GM23338 (cell line): ENCODE measurements at regions not wholly inside any gene's neighbourhood (a gene's known extent, or its start where the extent isn't known, plus 50 kb on each side); places are given as distances from the start of the nearest gene placed in this dataset.

Source experiments
- CREB1 ChIP-seq: fragments of 250-450 bp; sonication (Bioruptor Pico); IDR thresholded peaks from 2 replicates; pipeline ENCODE4 v1.5.0; 2020; ENCODE audit warnings: low read depth, mild to moderate bottlenecking, moderate library complexity
- CTCF ChIP-seq, 2 experiments: fragments of 200-600 bp in 1 of 2; sonication (generic) in 1 of 2; conservative IDR thresholded peaks; 2 replicates each; pipeline versions ENCODE4 v1.5.1 to v1.6.1; 2016 to 2017; ENCODE audit warnings: antibody characterized with exemption in 2 of 2, low read depth in 2 of 2, mild to moderate bottlenecking in 2 of 2, moderate library complexity in 1 of 2
- ETS1 ChIP-seq: IDR thresholded peaks from 2 replicates; pipeline ENCODE4 v1.6.1; 2016; ENCODE audit warnings: antibody characterized with exemption
- EZH2 ChIP-seq: fragments of 200-600 bp; sonication (generic); IDR thresholded peaks from one replicate; pipeline ENCODE4 v1.8.0; 2017; ENCODE audit warnings: antibody characterized with exemption, mild to moderate bottlenecking, low read depth; ENCODE audit not compliant: unreplicated experiment
- EZH2phosphoT487 ChIP-seq: fragments of 200-600 bp; sonication (generic); IDR thresholded peaks from one replicate; pipeline ENCODE4 v1.8.1; 2018; ENCODE audit warnings: antibody characterized with exemption; ENCODE audit not compliant: unreplicated experiment
- JUNB ChIP-seq: IDR thresholded peaks from one replicate; pipeline ENCODE4 v1.6.1; 2016; ENCODE audit warnings: antibody characterized with exemption; ENCODE audit not compliant: unreplicated experiment
- NANOG ChIP-seq: IDR thresholded peaks from 2 replicates; pipeline ENCODE4 v1.6.1; 2016; ENCODE audit warnings: antibody characterized with exemption, borderline replicate concordance
- POLR2AphosphoS5 ChIP-seq: IDR thresholded peaks from 2 replicates; pipeline ENCODE4 v1.6.1; 2016; ENCODE audit warnings: antibody characterized with exemption, low read depth
- REST ChIP-seq: IDR thresholded peaks from one replicate; pipeline ENCODE4 v1.6.1; 2018; ENCODE audit warnings: antibody characterized with exemption; ENCODE audit not compliant: unreplicated experiment
- STAT1 ChIP-seq: IDR thresholded peaks from one replicate; pipeline ENCODE4 v1.6.1; 2016; ENCODE audit warnings: antibody characterized with exemption; ENCODE audit not compliant: unreplicated experiment
- ZNF114 ChIP-seq: fragments of 250-450 bp; sonication (Bioruptor Pico); IDR thresholded peaks from 2 replicates; pipeline ENCODE4 v1.5.0; 2020; ENCODE audit warnings: mild to moderate bottlenecking, moderate library complexity
- ZNF331 ChIP-seq: fragments of 250-450 bp; sonication (Bioruptor Pico); IDR thresholded peaks from 2 replicates; pipeline ENCODE4 v1.5.0; 2020; ENCODE audit warnings: low read depth, mild to moderate bottlenecking, moderate library complexity

- TF ChIP-seq CTCF (conservative IDR thresholded peaks at IDR 0.05; ENCODE audit: low read depth in 2 of 2) (no peak), POLR2AphosphoS5 (no peak), JUNB (no peak), EZH2phosphoT487 (no peak), EZH2 (no peak), REST (no peak), ZNF331 (CRISPR knock-in tag) (no peak), ZNF114 (no peak), CREB1 (no peak), ETS1 (no peak), STAT1 (no peak), NANOG (no peak)
Measured at GRCh38 chr22:34604312-34604711, 461.6 kb upstream of the ISX start.
